ENCODE measurements at regions not wholly inside any gene's neighbourhood (a gene's known extent, or its start where the extent isn't known, plus 50 kb on each side); places are given as distances from the start of the nearest gene placed in this dataset.

GRCh38 chr20:4325548-4326187, 76.6 kb upstream of the ADRA1D start:
- no peak overlapping the region for H3K14ac ChIP-seq (ENCODE audit: insufficient read length)
- H3K9ac ChIP-seq (replicated peaks in 1 of 4; ENCODE audit: extremely low read depth in 1 of 4, low read depth in 3 of 4, low read length in 3 of 4), result no peak overlapping the region
- H3K79me2 ChIP-seq (ENCODE audit: control insufficient read depth in 1 of 2, insufficient read depth in 2 of 2, low read length in 2 of 2), result no peaks in the 10 kb centered on the region
- no peak overlapping the region for H2BK120ac ChIP-seq (replicated peaks; ENCODE audit: low read depth, low read length)
- H4K8ac ChIP-seq (ENCODE audit: extremely low read depth, insufficient read depth, low read length), result no peak overlapping the region
- CTCF ChIA-PET (ENCODE audit: partially characterized antibody), result no interaction called here
- H3K79me1 ChIP-seq (ENCODE audit: low read depth, low read length), result no peaks in the 10 kb centered on the region
- H3K27ac ChIP-seq (ENCODE audit: low read depth, low read length), result no peak overlapping the region
- 85% methylated on average over 8 of the region's 8 CpGs; no CpG with 5 or more reads in 1 of the 2 experiments for WGBS, 2 experiments (ENCODE audit: extremely low coverage in 1 of 2, insufficient coverage in 1 of 2, insufficient read length in 1 of 2, insufficient replicate concordance in 2 of 2, low coverage in 1 of 2, low lambda C conversion rate in 2 of 2, missing lambda C conversion rate in 1 of 2)
- H3K9me3 ChIP-seq (ENCODE audit: insufficient read depth in 2 of 2, low read depth in 1 of 2, low read length in 1 of 2), result no peaks in the 10 kb centered on the region; a peak in 1 of 4 replicates
- POLR2A ChIA-PET (ENCODE audit: partially characterized antibody), result no interaction called here
- H3K4me1 ChIP-seq (replicated peaks in 1 of 4; ENCODE audit: control insufficient read depth in 3 of 4, insufficient read depth in 4 of 4, low read length in 3 of 4), result no peaks in the 10 kb centered on the region
- FAIRE-seq, result no peak
- no peak overlapping the region for H2AFZ ChIP-seq (ENCODE audit: low read length)
- no peak for DNase-seq (ENCODE audit: low read depth in 1 of 2, low spot score in 2 of 2)
- no peak overlapping the region for H2BK5ac ChIP-seq (ENCODE audit: low read depth, low read length)
- no peak overlapping the region for H3K18ac ChIP-seq (ENCODE audit: extremely low read depth, low read length)
- H3K23me2 ChIP-seq (ENCODE audit: low read depth, low read length), result no peaks in the 10 kb centered on the region
- H4K5ac ChIP-seq (ENCODE audit: insufficient read length, low read depth, low read length), result no peak overlapping the region
- H3K4me3 ChIP-seq (ENCODE audit: extremely low read depth in 1 of 4, insufficient read depth in 2 of 4, low read depth in 3 of 4, low read length in 4 of 4), result no peak overlapping the region
- no peak overlapping the region for H3K4me2 ChIP-seq (ENCODE audit: insufficient read depth in 1 of 2, low read depth in 2 of 2, low read length in 2 of 2)
- H2BK15ac ChIP-seq (ENCODE audit: low read length), result no peak overlapping the region
- H2BK12ac ChIP-seq (ENCODE audit: low read depth, low read length), result no peak overlapping the region
- TF ChIP-seq NANOG (IDR thresholded peaks at IDR 0.05; ENCODE audit: insufficient read depth, low read depth, low read length, poor library complexity, severe bottlenecking) (no peak), YY1 (IDR thresholded peaks at IDR 0.05; ENCODE audit: low read depth, low read length) (no peak), KDM1A (IDR thresholded peaks at IDR 0.05; ENCODE audit: borderline replicate concordance, low read length) (no peak), EGR1 (IDR thresholded peaks at IDR 0.05; ENCODE audit: borderline replicate concordance, low read depth, low read length) (no peak), GABPA (IDR thresholded peaks at IDR 0.05; ENCODE audit: borderline replicate concordance, insufficient read depth, low read length) (no peak), JUN (IDR thresholded peaks at IDR 0.05; ENCODE audit: low read depth, low read length) (no peak), TBP (IDR thresholded peaks at IDR 0.05; ENCODE audit: low read depth, low read length) (no peak), SRF (IDR thresholded peaks at IDR 0.05; ENCODE audit: low read depth, low read length) (no peak)
- no peak overlapping the region for H2BK20ac ChIP-seq (ENCODE audit: low read length)
- no peak overlapping the region for H3K4ac ChIP-seq (replicated peaks; ENCODE audit: insufficient read length, low read depth, low read length)
- no peak overlapping the region for H3K23ac ChIP-seq (ENCODE audit: insufficient read length)
- no peak overlapping the region for H4K91ac ChIP-seq (replicated peaks; ENCODE audit: insufficient read length, low read length)
- H2AK5ac ChIP-seq (ENCODE audit: low read depth, low read length), result no peak overlapping the region
- H3K27me3 ChIP-seq (replicated peaks in 1 of 4; ENCODE audit: control insufficient read depth in 3 of 4, extremely low read depth in 1 of 4, insufficient read depth in 3 of 4, low read length in 3 of 4), result no peaks in the 10 kb centered on the region
- no peaks in the 10 kb centered on the region for H4K20me1 ChIP-seq (replicated peaks in 1 of 2; ENCODE audit: control insufficient read depth in 1 of 2, insufficient read depth in 2 of 2, low read length in 2 of 2)
- H3K56ac ChIP-seq (replicated peaks; ENCODE audit: insufficient read length, low read depth, low read length), result no peak overlapping the region
- H3K36me3 ChIP-seq (ENCODE audit: control insufficient read depth in 2 of 4, insufficient read depth in 4 of 4, low read length in 3 of 4), result no peaks in the 10 kb centered on the region

Data from H1 (cell line).